SJCRH30 (cell line): ENCODE measurements at regions not wholly inside any gene's neighbourhood (a gene's known extent, or its start where the extent isn't known, plus 50 kb on each side); places are given as distances from the start of the nearest gene placed in this dataset.
A peak's percentile ranks its signal among the peaks of the same experiment; 100 is the strongest.
"Not testable (repeated sequence)": the region's sequence is repeated elsewhere in the genome, so short reads cannot be mapped to it uniquely, and the experiment has no call there.

Source experiments
- DNase-seq, 2 experiments: peaks; one replicate each; pipeline ENCODE4 v3.0.0-alpha.2; 2015 to 2020
- H3K27ac ChIP-seq: fragments of 250-450 bp; sonication (Bioruptor Pico); 2 replicates; pipeline ENCODE4 v1.5.1; 2020; ENCODE audit warnings: mild to moderate bottlenecking, moderate library complexity
- H3K27me3 ChIP-seq: fragments of 250-450 bp; sonication (Bioruptor Pico); 2 replicates; pipeline ENCODE4 v1.5.1; 2020; ENCODE audit warnings: mild to moderate bottlenecking, moderate library complexity
- H3K36me3 ChIP-seq: fragments of 250-450 bp; sonication (Bioruptor Pico); 2 replicates; pipeline ENCODE4 v1.5.1; 2020; ENCODE audit warnings: mild to moderate bottlenecking, moderate library complexity
- H3K4me1 ChIP-seq: fragments of 250-450 bp; sonication (Bioruptor Pico); 2 replicates; pipeline ENCODE4 v1.5.1; 2020; ENCODE audit warnings: mild to moderate bottlenecking, moderate library complexity
- H3K4me3 ChIP-seq: fragments of 250-450 bp; sonication (Bioruptor Pico); 2 replicates; pipeline ENCODE4 v1.5.1; 2020; ENCODE audit warnings: mild to moderate bottlenecking, moderate library complexity
- H3K9me3 ChIP-seq: fragments of 250-450 bp; sonication (Bioruptor Pico); replicated peaks from 2 replicates; pipeline ENCODE4 v1.5.1; 2020; ENCODE audit warnings: mild to moderate bottlenecking, moderate library complexity

GRCh38 chr17:71450657-71451056 lies 670.2 kb upstream of the SOX9 start:
- not testable (repeated sequence) for H3K4me1 ChIP-seq, H3K9me3 ChIP-seq, DNase-seq, H3K27me3 ChIP-seq, H3K4me3 ChIP-seq, H3K27ac ChIP-seq, H3K36me3 ChIP-seq

DNA sequence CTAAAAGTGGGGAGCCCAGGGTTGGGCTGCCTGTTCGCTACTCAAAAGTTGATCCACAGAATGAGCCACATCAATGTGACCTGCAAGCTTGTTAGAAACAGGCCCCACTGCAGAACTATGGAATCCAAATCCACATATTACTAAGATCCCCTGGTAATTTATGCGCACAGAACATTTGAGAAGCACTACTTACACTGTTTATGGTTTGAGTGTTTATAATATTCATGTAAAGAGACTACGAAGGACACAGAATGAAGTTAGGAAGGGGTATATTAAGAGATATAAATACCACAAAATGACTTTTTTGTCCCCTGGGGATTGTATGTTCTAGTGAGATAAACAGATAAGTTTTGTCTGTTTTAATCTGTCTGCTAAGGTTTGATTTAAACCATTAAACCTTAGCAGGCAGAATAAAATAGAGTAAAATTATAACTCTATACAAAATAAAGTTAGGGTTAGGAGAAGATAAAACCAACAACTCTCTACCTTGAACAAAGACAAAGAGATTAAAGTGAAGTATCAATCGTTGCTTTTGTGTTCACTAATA lies 666.9 kb upstream of the SOX9 start:
- Histone ChIP-seq H3K27ac (no peak overlapping the region), H3K27me3 (no peaks in the 10 kb centered on the region; the same call in 1 of the 2 replicates), H3K4me3 (no peak overlapping the region), H3K9me3 (no peaks in the 10 kb centered on the region), H3K36me3 (no peaks in the 10 kb centered on the region), H3K4me1 (no peaks in the 10 kb centered on the region)
- DNase-seq, result no peak

GRCh38 chr17:71455219-71455618 lies 665.6 kb upstream of the SOX9 start:
- Histone ChIP-seq H3K4me1 (no peaks in the 10 kb centered on the region), H3K27ac (no peak overlapping the region), H3K27me3 (no peaks in the 10 kb centered on the region; the same call in 1 of the 2 replicates), H3K9me3 (no peaks in the 10 kb centered on the region), H3K36me3 (no peaks in the 10 kb centered on the region), H3K4me3 (no peak overlapping the region)
- no peak for DNase-seq

DNA sequence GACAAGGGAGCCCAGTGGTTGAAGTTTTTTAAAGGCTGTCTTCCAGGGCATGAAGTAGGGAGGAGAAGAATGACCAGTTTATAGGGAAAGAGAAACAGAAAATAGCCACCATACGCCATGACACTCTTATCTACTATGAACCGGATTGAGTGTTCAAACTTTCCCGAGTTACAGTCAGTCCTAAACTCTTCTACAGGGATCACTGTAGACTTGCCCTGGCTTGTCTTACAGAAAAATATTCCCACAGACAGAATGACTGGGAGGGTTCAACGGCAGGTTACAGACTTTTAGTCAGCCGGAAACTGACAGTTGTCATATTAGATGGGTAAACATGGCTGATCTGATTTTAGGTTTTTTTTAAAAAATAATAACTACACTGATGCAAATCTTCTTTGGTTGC lies 662.5 kb upstream of the SOX9 start:
- no peaks in the 10 kb centered on the region for H3K4me1 ChIP-seq
- no peak overlapping the region for H3K27ac ChIP-seq
- H3K36me3 ChIP-seq, result no peaks in the 10 kb centered on the region
- no peak overlapping the region for H3K4me3 ChIP-seq
- H3K9me3 ChIP-seq, result no peaks in the 10 kb centered on the region
- H3K27me3 ChIP-seq, result no peaks in the 10 kb centered on the region; the same call in 1 of the 2 replicates
- DNase-seq, result no peak

GRCh38 chr17:71460943-71461342 lies 659.9 kb upstream of the SOX9 start:
- H3K4me3 ChIP-seq, result no peak overlapping the region
- no peaks in the 10 kb centered on the region; the same call in 1 of the 2 replicates for H3K27me3 ChIP-seq
- no peak overlapping the region for H3K27ac ChIP-seq
- no peaks in the 10 kb centered on the region for H3K4me1 ChIP-seq
- H3K9me3 ChIP-seq, result no peaks in the 10 kb centered on the region
- DNase-seq, result peak in 1 of 2 experiments; percentile 40
- H3K36me3 ChIP-seq, result no peaks in the 10 kb centered on the region

- Histone ChIP-seq H3K9me3 (no peaks in the 10 kb centered on the region), H3K27me3 (no peaks in the 10 kb centered on the region; the same call in 1 of the 2 replicates)
Measured at GRCh38 chr17:71461498-71462169, 659.2 kb upstream of the SOX9 start.

DNA sequence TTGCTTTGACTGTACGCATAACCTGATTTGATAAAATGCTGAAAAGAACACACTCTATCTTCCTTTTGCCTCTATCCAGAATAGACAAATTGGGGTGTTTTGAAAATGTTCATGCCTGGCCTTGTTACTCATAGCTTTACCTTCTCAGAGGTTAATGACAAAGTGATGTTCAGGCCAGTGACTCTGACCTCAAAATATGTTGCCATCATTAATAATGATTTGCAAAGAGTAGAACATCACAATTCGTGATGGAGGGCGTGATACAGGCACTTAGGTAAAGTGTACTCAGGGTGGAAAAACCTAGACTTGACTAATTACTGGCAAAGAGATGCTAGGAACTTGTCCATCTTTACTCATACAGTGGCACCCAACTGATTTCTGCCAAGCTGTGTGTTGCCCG lies 656.6 kb upstream of the SOX9 start:
- no peak for DNase-seq
- no peak overlapping the region for H3K4me3 ChIP-seq
- H3K36me3 ChIP-seq, result no peaks in the 10 kb centered on the region
- H3K27me3 ChIP-seq, result no peaks in the 10 kb centered on the region; the same call in 1 of the 2 replicates
- H3K4me1 ChIP-seq, result no peaks in the 10 kb centered on the region
- H3K27ac ChIP-seq, result no peak overlapping the region
- no peaks in the 10 kb centered on the region for H3K9me3 ChIP-seq

More at GRCh38 chr17:71461498-71462169, 659.2 kb upstream of the SOX9 start:
- no peak for DNase-seq
- no peak overlapping the region for H3K27ac ChIP-seq
- H3K4me1 ChIP-seq, result no peaks in the 10 kb centered on the region
- no peak overlapping the region for H3K4me3 ChIP-seq
- H3K36me3 ChIP-seq, result no peaks in the 10 kb centered on the region

GRCh38 chr17:71464751-71465150 lies 656.1 kb upstream of the SOX9 start:
- Histone ChIP-seq H3K27me3 (no peaks in the 10 kb centered on the region; the same call in 1 of the 2 replicates), H3K27ac (no peak overlapping the region), H3K9me3 (no peaks in the 10 kb centered on the region), H3K4me1 (no peaks in the 10 kb centered on the region), H3K4me3 (no peak overlapping the region), H3K36me3 (no peaks in the 10 kb centered on the region)
- no peak for DNase-seq

GRCh38 chr17:71467719-71468118 lies 653.1 kb upstream of the SOX9 start:
- DNase-seq, result no peak
- H3K27ac ChIP-seq, result no peak overlapping the region
- no peaks in the 10 kb centered on the region; the same call in 1 of the 2 replicates for H3K27me3 ChIP-seq
- no peaks in the 10 kb centered on the region for H3K36me3 ChIP-seq
- no peaks in the 10 kb centered on the region for H3K4me1 ChIP-seq
- no peak overlapping the region for H3K4me3 ChIP-seq
- H3K9me3 ChIP-seq, result no peaks in the 10 kb centered on the region

- no peak for DNase-seq
- Histone ChIP-seq H3K27me3 (peaks cover 8% of the 10 kb centered on the region), H3K27ac (no peak overlapping the region), H3K9me3 (no peaks in the 10 kb centered on the region), H3K4me3 (no peak overlapping the region), H3K4me1 (no peaks in the 10 kb centered on the region), H3K36me3 (no peaks in the 10 kb centered on the region)
Measured at GRCh38 chr17:71470062-71470461, 650.8 kb upstream of the SOX9 start.

GRCh38 chr17:71472809-71473789 lies 647.7 kb upstream of the SOX9 start:
- peak; percentile 39 to 78 for DNase-seq
- peaks cover 8% of the 10 kb centered on the region for H3K27me3 ChIP-seq
- H3K9me3 ChIP-seq, result no peaks in the 10 kb centered on the region
- no peaks in the 10 kb centered on the region for H3K36me3 ChIP-seq
- H3K27ac ChIP-seq, result no peak overlapping the region
- H3K4me3 ChIP-seq, result no peak overlapping the region
- no peaks in the 10 kb centered on the region for H3K4me1 ChIP-seq

GRCh38 chr17:71477356-71477755 lies 643.5 kb upstream of the SOX9 start:
- Histone ChIP-seq H3K4me3 (no peak overlapping the region), H3K9me3 (no peaks in the 10 kb centered on the region), H3K36me3 (no peaks in the 10 kb centered on the region), H3K27ac (no peak overlapping the region), H3K27me3 (peaks cover 8% of the 10 kb centered on the region), H3K4me1 (no peaks in the 10 kb centered on the region)
- DNase-seq, result no peak

DNA sequence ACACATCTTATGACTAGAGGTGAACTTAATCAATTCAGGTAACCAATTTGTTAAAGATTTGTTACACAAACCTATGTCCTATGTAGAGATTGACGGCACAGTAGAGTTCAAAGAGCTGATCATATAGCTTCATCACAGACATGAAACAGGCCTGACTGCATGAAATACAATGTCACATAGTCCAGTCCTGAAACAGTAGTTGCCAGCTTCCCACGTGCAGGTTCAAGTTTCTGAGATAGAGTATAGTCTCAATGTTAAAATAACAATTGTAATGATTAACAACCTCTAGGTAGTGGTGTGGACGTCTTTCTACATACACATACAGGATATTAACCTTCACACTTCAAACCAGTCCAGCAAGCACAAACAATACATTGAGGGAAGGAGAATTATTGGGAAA lies 640.7 kb upstream of the SOX9 start:
- Histone ChIP-seq H3K4me3 (no peak overlapping the region), H3K9me3 (no peaks in the 10 kb centered on the region), H3K27me3 (no peaks in the 10 kb centered on the region; the same call in 1 of the 2 replicates), H3K4me1 (no peaks in the 10 kb centered on the region), H3K36me3 (no peaks in the 10 kb centered on the region), H3K27ac (no peak overlapping the region)
- DNase-seq, result no peak

DNA sequence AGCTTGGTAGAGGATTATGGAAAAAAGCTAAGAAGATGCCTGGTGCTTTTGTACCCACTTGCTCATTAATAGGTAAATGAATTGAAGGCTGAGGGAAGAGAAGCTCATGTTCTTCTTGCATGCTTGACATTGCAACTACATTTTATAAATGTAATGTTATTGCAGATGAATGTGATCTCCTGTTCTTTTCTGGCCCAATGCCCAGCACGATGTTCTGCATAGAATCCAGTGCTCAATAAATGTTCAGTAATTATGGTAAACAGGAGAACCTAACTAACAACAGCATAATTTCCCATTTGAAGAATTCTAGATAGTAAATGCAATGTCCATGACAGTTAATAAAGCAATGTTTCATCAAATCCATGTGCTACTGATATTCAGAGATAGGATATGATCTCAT lies 638.2 kb upstream of the SOX9 start:
- no peak overlapping the region for H3K4me3 ChIP-seq
- H3K27ac ChIP-seq, result no peak overlapping the region
- H3K27me3 ChIP-seq, result no peaks in the 10 kb centered on the region; the same call in 1 of the 2 replicates
- no peak for DNase-seq
- H3K36me3 ChIP-seq, result no peaks in the 10 kb centered on the region
- H3K4me1 ChIP-seq, result no peaks in the 10 kb centered on the region
- no peaks in the 10 kb centered on the region for H3K9me3 ChIP-seq

- Histone ChIP-seq H3K27ac (no peak overlapping the region), H3K27me3 (no peaks in the 10 kb centered on the region; the same call in 1 of the 2 replicates), H3K9me3 (no peaks in the 10 kb centered on the region), H3K4me1 (no peaks in the 10 kb centered on the region), H3K36me3 (no peaks in the 10 kb centered on the region), H3K4me3 (no peak overlapping the region)
- no peak for DNase-seq
Measured at GRCh38 chr17:71484546-71484945, 636.3 kb upstream of the SOX9 start.
